NCI-H128 (cell line): ENCODE measurements at regions not wholly inside any gene's neighbourhood (a gene's known extent, or its start where the extent isn't known, plus 50 kb on each side); places are given as distances from the start of the nearest gene placed in this dataset.
"Not testable (repeated sequence)": the region's sequence is repeated elsewhere in the genome, so short reads cannot be mapped to it uniquely, and the experiment has no call there.

Source experiments
- DNase-seq: peaks from one replicate; lab custom pipeline; 2025; ENCODE audit not compliant: unreplicated experiment; lab: John Stamatoyannopoulos, UW

- no peak for DNase-seq
These were observed 267.6 kb downstream of the RND3 start for GRCh38 chr2:150219861-150220260.

- DNase-seq, result no peak
These were observed 272.4 kb downstream of the RND3 start for GRCh38 chr2:150215041-150215440.

- DNase-seq, result no peak
These were observed 272.8 kb downstream of the RND3 start for GRCh38 chr2:150214626-150215025.

GRCh38 chr2:150212722-150213171, 274.7 kb downstream of the RND3 start:
- DNase-seq, result no peak

- DNase-seq, result no peak
These were observed 276.3 kb downstream of the RND3 start for GRCh38 chr2:150211164-150211631.

GRCh38 chr2:150209746-150210145, 277.7 kb downstream of the RND3 start:
- no peak for DNase-seq

- no peak for DNase-seq
These were observed 278.8 kb downstream of the RND3 start for GRCh38 chr2:150208689-150209088.

GRCh38 chr2:150207979-150208378, 279.5 kb downstream of the RND3 start:
- no peak for DNase-seq

GRCh38 chr2:150204451-150204850, 283.0 kb downstream of the RND3 start:
- no peak for DNase-seq

GRCh38 chr2:150194816-150195215, 292.7 kb downstream of the RND3 start:
- not testable (repeated sequence) for DNase-seq

- DNase-seq, result no peak
These were observed 294.8 kb downstream of the RND3 start for GRCh38 chr2:150192701-150193100.

- no peak for DNase-seq
These were observed 296.1 kb downstream of the RND3 start for GRCh38 chr2:150191349-150191748.

GRCh38 chr2:150190546-150190945, 296.9 kb downstream of the RND3 start:
- DNase-seq, result no peak

- no peak for DNase-seq
These were observed 298.7 kb downstream of the RND3 start for GRCh38 chr2:150188800-150189199.

- DNase-seq, result no peak
These were observed 299.3 kb downstream of the RND3 start for GRCh38 chr2:150188177-150188576.

GRCh38 chr2:150182566-150183235, 304.8 kb downstream of the RND3 start:
- DNase-seq, result no peak

GRCh38 chr2:150178591-150178990, 308.9 kb downstream of the RND3 start:
- no peak for DNase-seq

GRCh38 chr2:150174971-150175421, 312.5 kb downstream of the RND3 start:
- no peak for DNase-seq

- no peak for DNase-seq
These were observed 313.2 kb downstream of the RND3 start for GRCh38 chr2:150174056-150174805.

- DNase-seq, result no peak
These were observed 316.4 kb downstream of the RND3 start for GRCh38 chr2:150171065-150171548.

GRCh38 chr2:150169237-150169629, 318.2 kb downstream of the RND3 start:
- DNase-seq, result no peak

- no peak for DNase-seq
These were observed 318.8 kb downstream of the RND3 start for GRCh38 chr2:150168595-150169236.
